Breast epithelium (tissue), 3 donors: ENCODE measurements at regions not wholly inside any gene's neighbourhood (a gene's known extent, or its start where the extent isn't known, plus 50 kb on each side); places are given as distances from the start of the nearest gene placed in this dataset.

Source experiments
- CTCF ChIP-seq, 3 donors: fragments of 450-650 bp; IDR thresholded peaks; one replicate each; pipeline ENCODE4 v1.5.1; 2016 to 2017; ENCODE audit warnings: antibody characterized with exemption in 3 of 3, mild to moderate bottlenecking in 3 of 3, moderate library complexity in 3 of 3
- POLR2A ChIP-seq: fragments of 450-650 bp; IDR thresholded peaks from one replicate; pipeline ENCODE4 v1.6.1; 2016; ENCODE audit warnings: antibody characterized with exemption, mild to moderate bottlenecking, moderate library complexity
- POLR2AphosphoS5 ChIP-seq, 3 donors: sonication (generic); formaldehyde crosslinking; IDR thresholded peaks; one replicate each; pipeline ENCODE4 v1.6.1; 2017; ENCODE audit warnings: antibody characterized with exemption in 3 of 3

GRCh38 chr15:35728219-35728940 is 182.4 kb upstream of the DPH6 start:
- TF ChIP-seq POLR2A: no peak
- no peak for TF ChIP-seq CTCF (IDR thresholded peaks at IDR 0.05)
- no peak for TF ChIP-seq POLR2AphosphoS5 (IDR thresholded peaks at IDR 0.05)
